ENCODE measurements at regions not wholly inside any gene's neighbourhood (a gene's known extent, or its start where the extent isn't known, plus 50 kb on each side); places are given as distances from the start of the nearest gene placed in this dataset.

DNA sequence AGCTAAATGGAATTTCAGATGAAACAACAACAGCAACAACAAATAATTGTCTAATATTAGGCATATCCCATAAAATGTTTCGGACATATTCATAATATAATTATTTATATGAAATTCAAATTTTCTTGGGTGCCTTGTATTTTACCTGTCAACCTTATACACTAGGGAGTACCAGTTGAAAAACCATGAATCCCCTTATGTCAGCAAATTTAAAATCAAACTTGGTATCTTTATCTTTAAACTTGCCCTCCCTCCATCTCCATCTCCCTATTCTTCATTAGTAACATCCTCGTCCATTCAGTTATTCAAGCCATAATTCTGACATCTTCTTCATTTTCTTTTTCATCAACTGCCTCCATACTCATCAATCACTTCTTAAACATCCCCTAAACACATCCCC, 974.5 kb upstream of the HS3ST1 start:
- H3K9ac ChIP-seq (ENCODE audit: low read depth, low read length) = no peak overlapping the region
- no peak overlapping the region for H3K56ac ChIP-seq (ENCODE audit: extremely low read depth, insufficient read depth, low read length)
- H2BK120ac ChIP-seq (ENCODE audit: low read depth, low read length) = no peak overlapping the region
- no peak overlapping the region for H3K4ac ChIP-seq (ENCODE audit: low read depth, low read length)
- intact Hi-C loops (cut with micrococcal nuclease) = no loop called here
- H2BK15ac ChIP-seq (ENCODE audit: low read depth, low read length) = no peak overlapping the region
- H3K36me3 ChIP-seq (ENCODE audit: control insufficient read depth, insufficient read depth, low read length) = no peaks in the 10 kb centered on the region
- ChIA-PET CTCF (no interaction called here), POLR2A (ENCODE audit: unreplicated experiment) (no interaction called here)
- no peak overlapping the region for H2BK20ac ChIP-seq (ENCODE audit: low read depth, low read length)
- no peaks in the 10 kb centered on the region for H4K20me1 ChIP-seq (ENCODE audit: insufficient read depth, low read length)
- dilution Hi-C loops (cut with HindIII; ENCODE audit: low sequenced_read_pairs, unreplicated experiment) = no loop called here
- BruUV-seq (replicated peaks) = no TSS peak
- H2BK5ac ChIP-seq (ENCODE audit: low read depth, low read length, poor library complexity, severe bottlenecking) = no peak overlapping the region
- in situ Hi-C loops (cut with MboI; ENCODE audit: low sequenced_read_pairs) = no loop called here
- DNase-seq (no peak), ATAC-seq (ENCODE audit: low read depth) (no peak)
- no peak overlapping the region for H3K27ac ChIP-seq (ENCODE audit: insufficient read depth, low read length)
- no peaks in the 10 kb centered on the region for H3K79me1 ChIP-seq (ENCODE audit: low read depth in 1 of 2, low read length in 2 of 2)
- 0 out of 2 replicates have a peak, but pooled peaks cover 2% of the 10 kb centered on the region for H3K9me3 ChIP-seq (ENCODE audit: control insufficient read depth, insufficient read depth, low read length)
- no peak overlapping the region for H2AK9ac ChIP-seq (replicated peaks; ENCODE audit: low read depth, low read length, poor library complexity)
- no peak overlapping the region for H4K5ac ChIP-seq (ENCODE audit: low read depth, low read length)
- H4K91ac ChIP-seq (ENCODE audit: insufficient read depth, low read depth, low read length) = no peak overlapping the region
- no peak overlapping the region for H2AFZ ChIP-seq (replicated peaks; ENCODE audit: low read length, poor library complexity)
- H3K14ac ChIP-seq (replicated peaks; ENCODE audit: low read depth, low read length) = no peak overlapping the region
- H3K4me3 ChIP-seq (ENCODE audit: insufficient read depth, low read depth, low read length) = no peak overlapping the region
- no peak overlapping the region for H3K23ac ChIP-seq (ENCODE audit: low read depth, low read length)
- H3K4me2 ChIP-seq (ENCODE audit: low read depth, low read length) = no peak overlapping the region
- H3K9me1 ChIP-seq (ENCODE audit: insufficient read depth, low read length) = no peaks in the 10 kb centered on the region
- H2AK5ac ChIP-seq (ENCODE audit: low read depth, low read length) = no peak overlapping the region
- H3K27me3 ChIP-seq (ENCODE audit: control insufficient read depth, insufficient read depth, low read length) = no peaks in the 10 kb centered on the region
- no peaks in the 10 kb centered on the region for H3K4me1 ChIP-seq (ENCODE audit: control insufficient read depth, insufficient read depth, low read length)
- H4K8ac ChIP-seq (ENCODE audit: low read depth in 2 of 2, low read length in 2 of 2) = no peak overlapping the region
- TF ChIP-seq, protein P1, sequence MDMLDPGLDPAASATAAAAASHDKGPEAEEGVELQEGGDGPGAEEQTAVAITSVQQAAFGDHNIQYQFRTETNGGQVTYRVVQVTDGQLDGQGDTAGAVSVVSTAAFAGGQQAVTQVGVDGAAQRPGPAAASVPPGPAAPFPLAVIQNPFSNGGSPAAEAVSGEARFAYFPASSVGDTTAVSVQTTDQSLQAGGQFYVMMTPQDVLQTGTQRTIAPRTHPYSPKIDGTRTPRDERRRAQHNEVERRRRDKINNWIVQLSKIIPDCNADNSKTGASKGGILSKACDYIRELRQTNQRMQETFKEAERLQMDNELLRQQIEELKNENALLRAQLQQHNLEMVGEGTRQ (IDR thresholded peaks at IDR 0.05; ENCODE audit: low read depth, low read length) = no peak
- no peak for TF ChIP-seq SMC3 (IDR thresholded peaks at IDR 0.05; ENCODE audit: low read depth, low read length)
- no peak for TF ChIP-seq RAD21 (IDR thresholded peaks at IDR 0.05; ENCODE audit: low read length)
- no peak for TF ChIP-seq CHD1 (IDR thresholded peaks at IDR 0.05; ENCODE audit: low read depth, low read length)
- no peak for TF ChIP-seq MXI1 (IDR thresholded peaks at IDR 0.05; ENCODE audit: borderline replicate concordance, low read depth, low read length)
- TF ChIP-seq MAFK (IDR thresholded peaks at IDR 0.05; ENCODE audit: low read depth, low read length) = peak; percentile 89
- TF ChIP-seq NFE2L2 (IDR thresholded peaks at IDR 0.05; ENCODE audit: low read depth, low read length) = no peak
- WGBS, 2 experiments (ENCODE audit: extremely low coverage in 2 of 2, insufficient read length in 1 of 2) = 0% methylated on average over 1 of the region's 2 CpGs; no CpG with 5 or more reads in 1 of the 2 experiments
- no peak overlapping the region for H3K18ac ChIP-seq (ENCODE audit: low read depth, low read length)
